Muscle of leg (tissue), 3 donors: ENCODE measurements at regions not wholly inside any gene's neighbourhood (a gene's known extent, or its start where the extent isn't known, plus 50 kb on each side); places are given as distances from the start of the nearest gene placed in this dataset.

Source experiments
- DNase-seq: peaks from one replicate; pipeline ENCODE4 v3.0.0; 2013
- H3K27ac ChIP-seq: one replicate; pipeline ENCODE4 v1.5.1; 2013; ENCODE audit warnings: mild to moderate bottlenecking, low read length, control low read depth
- H3K27me3 ChIP-seq: one replicate; pipeline ENCODE4 v1.6.1; 2013; ENCODE audit warnings: low read length; ENCODE audit not compliant: control insufficient read depth, insufficient read depth
- H3K36me3 ChIP-seq: one replicate; pipeline ENCODE4 v1.6.1; 2013; ENCODE audit warnings: low read length; ENCODE audit not compliant: control insufficient read depth, insufficient read depth
- H3K4me1 ChIP-seq: one replicate; pipeline ENCODE4 v1.6.1; 2013; ENCODE audit warnings: low read length; ENCODE audit not compliant: control insufficient read depth, insufficient read depth
- H3K4me3 ChIP-seq: one replicate; pipeline ENCODE4 v1.5.1; 2013; ENCODE audit warnings: low read length, control low read depth
- H3K9me3 ChIP-seq: replicated peaks from 2 replicates; pipeline ENCODE4 v1.6.1; 2013; ENCODE audit warnings: low read depth, low read length; ENCODE audit not compliant: control insufficient read depth
- WGBS: methylation state at CpG from one replicate; pipeline ENCODE4 v1.1.5; 2013; ENCODE audit warnings: missing lambda C conversion rate; ENCODE audit not compliant: insufficient coverage; 5-methylcytosine and 5-hydroxymethylcytosine counted together

GRCh38 chr3:191770541-191770940 lies 309.6 kb downstream of the PYDC2 start:
- no peak overlapping the region for H3K4me3 ChIP-seq
- peak; percentile 86 for DNase-seq
- no peak overlapping the region for H3K27ac ChIP-seq
- H3K27me3 ChIP-seq = no peaks in the 10 kb centered on the region
- peaks cover 10% of the 10 kb centered on the region for H3K9me3 ChIP-seq
- no CpG with 5 or more reads among the region's 1 CpG for WGBS
- no peaks in the 10 kb centered on the region for H3K4me1 ChIP-seq
- no peaks in the 10 kb centered on the region for H3K36me3 ChIP-seq

GRCh38 chr3:191774485-191774884 lies 313.5 kb downstream of the PYDC2 start:
- Histone ChIP-seq H3K27me3 (no peaks in the 10 kb centered on the region), H3K36me3 (no peaks in the 10 kb centered on the region), H3K4me1 (no peaks in the 10 kb centered on the region), H3K4me3 (no peak overlapping the region), H3K27ac (no peak overlapping the region), H3K9me3 (peaks cover 9% of the 10 kb centered on the region)
- 100% methylated on average over 1 of the region's 4 CpGs for WGBS
- peak; percentile 45 for DNase-seq

GRCh38 chr3:191775451-191776233 lies 314.7 kb downstream of the PYDC2 start:
- no peaks in the 10 kb centered on the region for H3K36me3 ChIP-seq
- whole genome bisulfite sequencing = no CpG with 5 or more reads among the region's 5 CpGs
- H3K4me3 ChIP-seq = no peak overlapping the region
- no peak overlapping the region for H3K27ac ChIP-seq
- no peaks in the 10 kb centered on the region for H3K4me1 ChIP-seq
- no peak for DNase-seq
- H3K27me3 ChIP-seq = no peaks in the 10 kb centered on the region
- peaks cover 9% of the 10 kb centered on the region for H3K9me3 ChIP-seq

- DNase-seq = no peak
- no peak overlapping the region for H3K27ac ChIP-seq
- peaks cover 4% of the 10 kb centered on the region for H3K9me3 ChIP-seq
- no peak overlapping the region for H3K4me3 ChIP-seq
- H3K27me3 ChIP-seq = no peaks in the 10 kb centered on the region
- H3K4me1 ChIP-seq = no peaks in the 10 kb centered on the region
- WGBS = no CpG with 5 or more reads among the region's 4 CpGs
- no peaks in the 10 kb centered on the region for H3K36me3 ChIP-seq
Measured at GRCh38 chr3:191781044-191781443, 320.1 kb downstream of the PYDC2 start.

- Histone ChIP-seq H3K4me3 (no peak overlapping the region), H3K27ac (no peak overlapping the region), H3K27me3 (no peaks in the 10 kb centered on the region), H3K36me3 (no peaks in the 10 kb centered on the region), H3K4me1 (no peaks in the 10 kb centered on the region), H3K9me3 (no peaks in the 10 kb centered on the region)
- DNase-seq = no peak
Measured at GRCh38 chr3:191783024-191783423, 322.1 kb downstream of the PYDC2 start.

- no peaks in the 10 kb centered on the region for H3K4me1 ChIP-seq
- H3K4me3 ChIP-seq = no peak overlapping the region
- no CpG with 5 or more reads among the region's 1 CpG for WGBS
- H3K27me3 ChIP-seq = no peaks in the 10 kb centered on the region
- H3K27ac ChIP-seq = no peak overlapping the region
- H3K36me3 ChIP-seq = no peaks in the 10 kb centered on the region
- H3K9me3 ChIP-seq = peaks cover 5% of the 10 kb centered on the region
- DNase-seq = no peak
Measured at GRCh38 chr3:191790934-191791333, 330.0 kb downstream of the PYDC2 start.

GRCh38 chr3:191792580-191792979 lies 331.6 kb downstream of the PYDC2 start:
- H3K36me3 ChIP-seq = no peaks in the 10 kb centered on the region
- no peaks in the 10 kb centered on the region for H3K27me3 ChIP-seq
- no peak for DNase-seq
- no peak overlapping the region for H3K4me3 ChIP-seq
- no peaks in the 10 kb centered on the region for H3K4me1 ChIP-seq
- H3K9me3 ChIP-seq = peaks cover 5% of the 10 kb centered on the region
- no CpG with 5 or more reads among the region's 2 CpGs for WGBS
- H3K27ac ChIP-seq = no peak overlapping the region

- Histone ChIP-seq H3K36me3 (no peaks in the 10 kb centered on the region), H3K9me3 (peaks cover 2% of the 10 kb centered on the region), H3K4me3 (no peak overlapping the region), H3K27ac (no peak overlapping the region), H3K4me1 (no peaks in the 10 kb centered on the region), H3K27me3 (no peaks in the 10 kb centered on the region)
- no CpG with 5 or more reads among the region's 1 CpG for WGBS
- DNase-seq = no peak
Measured at GRCh38 chr3:191795196-191795595, 334.2 kb downstream of the PYDC2 start.

GRCh38 chr3:191797271-191797670 lies 336.3 kb downstream of the PYDC2 start:
- Histone ChIP-seq H3K9me3 (peaks cover 10% of the 10 kb centered on the region), H3K4me3 (no peak overlapping the region), H3K4me1 (no peaks in the 10 kb centered on the region), H3K27ac (no peak overlapping the region), H3K27me3 (no peaks in the 10 kb centered on the region), H3K36me3 (no peaks in the 10 kb centered on the region)
- DNase-seq = no peak
- WGBS = no CpG with 5 or more reads among the region's 3 CpGs

GRCh38 chr3:191802671-191803070 lies 341.7 kb downstream of the PYDC2 start:
- H3K4me3 ChIP-seq = no peak overlapping the region
- H3K9me3 ChIP-seq = peaks cover 24% of the 10 kb centered on the region
- H3K27me3 ChIP-seq = no peaks in the 10 kb centered on the region
- no peak for DNase-seq
- H3K36me3 ChIP-seq = no peaks in the 10 kb centered on the region
- H3K27ac ChIP-seq = no peak overlapping the region
- WGBS = no CpG with 5 or more reads among the region's 3 CpGs
- H3K4me1 ChIP-seq = no peaks in the 10 kb centered on the region

GRCh38 chr3:191804935-191805334 lies 344.0 kb downstream of the PYDC2 start:
- H3K4me1 ChIP-seq = no peaks in the 10 kb centered on the region
- H3K36me3 ChIP-seq = no peaks in the 10 kb centered on the region
- no peaks in the 10 kb centered on the region for H3K27me3 ChIP-seq
- no peak overlapping the region for H3K4me3 ChIP-seq
- no peak overlapping the region for H3K27ac ChIP-seq
- peaks cover 32% of the 10 kb centered on the region for H3K9me3 ChIP-seq
- DNase-seq = no peak
- WGBS = 88% methylated on average over 1 of the region's 1 CpG
